GM23248 (cell line): ENCODE measurements at regions not wholly inside any gene's neighbourhood (a gene's known extent, or its start where the extent isn't known, plus 50 kb on each side); places are given as distances from the start of the nearest gene placed in this dataset.

Experiments
- EZH2 ChIP-seq: fragments of 200-600 bp; sonication (generic); IDR thresholded peaks from 2 replicates; pipeline ENCODE4 v1.6.1; 2018; ENCODE audit warnings: antibody characterized with exemption, mild to moderate bottlenecking; ENCODE audit not compliant: insufficient read depth, poor library complexity, severe bottlenecking
- EZH2phosphoT487 ChIP-seq: fragments of 200-600 bp; sonication (generic); IDR thresholded peaks from 2 replicates; pipeline ENCODE4 v1.6.1; 2018; ENCODE audit warnings: antibody characterized with exemption, moderate library complexity, mild to moderate bottlenecking, low read depth; ENCODE audit not compliant: insufficient read depth

DNA sequence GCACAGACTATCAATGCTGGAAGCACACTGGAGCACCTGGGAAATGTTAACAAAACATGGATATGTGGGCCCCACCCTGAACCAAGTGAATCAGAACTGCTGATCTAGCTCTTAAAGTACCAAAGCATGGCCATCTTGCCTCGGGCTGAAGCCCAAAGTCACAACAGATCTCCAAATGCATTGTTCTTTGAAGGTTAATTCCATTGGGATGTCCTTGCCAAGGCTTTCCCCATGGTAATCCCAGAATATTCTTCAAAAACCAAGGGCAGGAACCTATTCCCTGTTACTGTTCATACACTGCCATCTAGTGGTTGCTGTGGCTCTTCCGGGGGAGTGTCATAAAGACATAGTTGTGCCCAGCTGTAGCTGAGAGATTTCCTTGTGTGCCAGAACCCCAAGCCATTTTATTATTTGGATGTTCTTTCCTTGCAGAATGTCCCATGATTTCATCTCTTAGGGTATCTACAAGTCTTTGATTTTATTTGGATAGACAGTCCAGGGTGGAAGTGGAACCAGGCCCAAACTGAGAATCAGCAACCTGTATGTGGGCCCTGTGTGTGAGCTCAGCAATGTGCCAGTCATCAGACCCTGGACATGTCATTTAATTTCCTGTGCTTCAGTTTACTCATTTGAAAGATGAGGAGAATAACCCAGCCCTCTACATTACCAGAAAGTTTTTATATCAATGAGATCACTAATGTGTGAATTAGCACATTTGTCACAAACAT is 290.0 kb downstream of the ACTL7B start:
- TF ChIP-seq EZH2 (no peak), EZH2phosphoT487 (no peak)
